ENCODE measurements at regions not wholly inside any gene's neighbourhood (a gene's known extent, or its start where the extent isn't known, plus 50 kb on each side); places are given as distances from the start of the nearest gene placed in this dataset.

- H3K4me2 ChIP-seq (ENCODE audit: control insufficient read depth, extremely low read depth, insufficient read depth, low read depth, low read length) = no peak overlapping the region
- H3K9ac ChIP-seq (ENCODE audit: control insufficient read depth, extremely low read depth, insufficient read depth, low read length) = no peak overlapping the region
- no peaks in the 10 kb centered on the region for H4K20me1 ChIP-seq (ENCODE audit: control insufficient read depth, extremely low read depth, insufficient read depth, low read length)
- H3K36me3 ChIP-seq (ENCODE audit: control insufficient read depth in 2 of 2, extremely low read depth in 1 of 2, insufficient read depth in 2 of 2, low read length in 2 of 2) = no peaks in the 10 kb centered on the region
- TF ChIP-seq EZH2 (IDR thresholded peaks at IDR 0.05; ENCODE audit: low read length) (no peak), CTCF (optimal IDR thresholded peaks at IDR 0.05 in 1 of 3, IDR thresholded peaks at IDR 0.05 in 1 of 3, conservative IDR thresholded peaks at IDR 0.05 in 1 of 3; ENCODE audit: extremely low read depth in 1 of 3, insufficient read depth in 2 of 3, low read length in 3 of 3) (no peak)
- DNase-seq (ENCODE audit: low read depth, low spot score) = no peak
- dilution Hi-C loops (cut with MboI; ENCODE audit: extremely low pct_ligation_motif_present, low sequenced_read_pairs) = no loop called here
- no peaks in the 10 kb centered on the region for H3K79me2 ChIP-seq (ENCODE audit: control insufficient read depth, insufficient read depth, low read length)
- no peak for FAIRE-seq
- H3K4me1 ChIP-seq (ENCODE audit: control insufficient read depth, extremely low read depth, insufficient read depth, low read length) = no peaks in the 10 kb centered on the region
- H3K27me3 ChIP-seq (ENCODE audit: control insufficient read depth, extremely low read depth, insufficient read depth, low read length) = peaks cover 16% of the 10 kb centered on the region
- no peak overlapping the region for H2AFZ ChIP-seq (ENCODE audit: control insufficient read depth, low read length)
- H3K9me1 ChIP-seq (ENCODE audit: control insufficient read depth, extremely low read depth, insufficient read depth, low read length) = no peaks in the 10 kb centered on the region
- H3K27ac ChIP-seq (ENCODE audit: control insufficient read depth, insufficient read depth, low read length) = no peak overlapping the region
- H3K9me3 ChIP-seq (ENCODE audit: control insufficient read depth, low read depth, low read length) = peaks cover 10% of the 10 kb centered on the region
- H3K4me3 ChIP-seq (ENCODE audit: control insufficient read depth in 2 of 3, extremely low read depth in 1 of 3, insufficient read depth in 2 of 3, low read depth in 1 of 3, low read length in 3 of 3) = no peak overlapping the region
These were observed 96.0 kb downstream of the RPLP1 start for GRCh38 chr15:69548395-69549180.

- FAIRE-seq (no peak), DNase-seq (ENCODE audit: low read depth, low spot score) (no peak)
- no peaks in the 10 kb centered on the region for H3K9me1 ChIP-seq (ENCODE audit: control insufficient read depth, extremely low read depth, insufficient read depth, low read length)
- dilution Hi-C loops (cut with MboI; ENCODE audit: extremely low pct_ligation_motif_present, low sequenced_read_pairs) = no loop called here
- H3K27me3 ChIP-seq (ENCODE audit: control insufficient read depth, extremely low read depth, insufficient read depth, low read length) = peaks cover 8% of the 10 kb centered on the region
- no peaks in the 10 kb centered on the region for H3K79me2 ChIP-seq (ENCODE audit: control insufficient read depth, insufficient read depth, low read length)
- TF ChIP-seq EZH2 (IDR thresholded peaks at IDR 0.05; ENCODE audit: low read length) (no peak), CTCF (optimal IDR thresholded peaks at IDR 0.05 in 1 of 3, IDR thresholded peaks at IDR 0.05 in 1 of 3, conservative IDR thresholded peaks at IDR 0.05 in 1 of 3; ENCODE audit: extremely low read depth in 1 of 3, insufficient read depth in 2 of 3, low read length in 3 of 3) (no peak)
- no peaks in the 10 kb centered on the region for H3K4me1 ChIP-seq (ENCODE audit: control insufficient read depth, extremely low read depth, insufficient read depth, low read length)
- no peak overlapping the region for H3K9ac ChIP-seq (ENCODE audit: control insufficient read depth, extremely low read depth, insufficient read depth, low read length)
- no peak overlapping the region for H3K4me3 ChIP-seq (ENCODE audit: control insufficient read depth in 2 of 3, extremely low read depth in 1 of 3, insufficient read depth in 2 of 3, low read depth in 1 of 3, low read length in 3 of 3)
- no peaks in the 10 kb centered on the region for H4K20me1 ChIP-seq (ENCODE audit: control insufficient read depth, extremely low read depth, insufficient read depth, low read length)
- no peak overlapping the region for H2AFZ ChIP-seq (ENCODE audit: control insufficient read depth, low read length)
- H3K9me3 ChIP-seq (ENCODE audit: control insufficient read depth, low read depth, low read length) = peaks cover 10% of the 10 kb centered on the region
- H3K4me2 ChIP-seq (ENCODE audit: control insufficient read depth, extremely low read depth, insufficient read depth, low read depth, low read length) = no peak overlapping the region
- no peak overlapping the region for H3K27ac ChIP-seq (ENCODE audit: control insufficient read depth, insufficient read depth, low read length)
- no peaks in the 10 kb centered on the region for H3K36me3 ChIP-seq (ENCODE audit: control insufficient read depth in 2 of 2, extremely low read depth in 1 of 2, insufficient read depth in 2 of 2, low read length in 2 of 2)
These were observed 98.9 kb downstream of the RPLP1 start for GRCh38 chr15:69551391-69552056.

Measured in keratinocyte (primary cell).